BLaER1 treated with 17β-estradiol and CSF1 and Interleukin-3, amounts not matched to agents 10 nM and 100 nM (cell line): ENCODE measurements at regions not wholly inside any gene's neighbourhood (a gene's known extent, or its start where the extent isn't known, plus 50 kb on each side); places are given as distances from the start of the nearest gene placed in this dataset.

Source experiments
- H3K27ac ChIP-seq, 11 experiments: shearing (Covaris generic); formaldehyde crosslinking; 2 replicates each; pipeline ENCODE4 v1.8.1; 2022
- H3K27me3 ChIP-seq, 11 experiments: shearing (Covaris generic); formaldehyde crosslinking; 2 replicates each; pipeline ENCODE4 v1.8.1; 2022
- H3K36me3 ChIP-seq, 11 experiments: shearing (Covaris generic); formaldehyde crosslinking; 2 replicates each; pipeline ENCODE4 v1.8.1; 2022
- H3K4me1 ChIP-seq, 10 experiments: shearing (Covaris generic); formaldehyde crosslinking; 2 replicates each; pipeline ENCODE4 v1.8.1; 2022
- H3K4me2 ChIP-seq, 11 experiments: shearing (Covaris generic); formaldehyde crosslinking; 2 replicates each; pipeline ENCODE4 v1.8.1; 2022
- H3K4me3 ChIP-seq, 10 experiments: shearing (Covaris generic); formaldehyde crosslinking; 2 replicates each; pipeline ENCODE4 v1.8.1; 2022
- H3K9ac ChIP-seq, 11 experiments: shearing (Covaris generic); formaldehyde crosslinking; 2 replicates each; pipeline ENCODE4 v1.8.1; 2022
- H3K9me3 ChIP-seq, 11 experiments: shearing (Covaris generic); formaldehyde crosslinking; replicated peaks in 1 of 11; 2 replicates each; pipeline ENCODE4 v1.8.1; 2022
- H4K20me1 ChIP-seq, 11 experiments: shearing (Covaris generic); formaldehyde crosslinking; 2 replicates each; pipeline ENCODE4 v1.8.1; 2022
- Cebpa-rat ChIP-seq, 11 experiments: shearing (Covaris generic); IDR thresholded peaks; 2 replicates each; pipeline ENCODE4 v1.8.1; 2022

- no peak overlapping the region for H3K4me3 ChIP-seq
- no peaks in the 10 kb centered on the region for H3K4me1 ChIP-seq
- no peak overlapping the region for H3K27ac ChIP-seq
- no peaks in the 10 kb centered on the region for H4K20me1 ChIP-seq
- no peaks in the 10 kb centered on the region for H3K27me3 ChIP-seq
- H3K4me2 ChIP-seq, result no peak overlapping the region
- no peak overlapping the region for H3K9ac ChIP-seq
- H3K36me3 ChIP-seq, result no peaks in the 10 kb centered on the region
- TF ChIP-seq Cebpa-rat (IDR thresholded peaks at IDR 0.05), result no peak
- H3K9me3 ChIP-seq, result no peaks in the 10 kb centered on the region
Measured at GRCh38 chr4:178026999-178027398, 584.8 kb upstream of the AGA start.

GRCh38 chr4:178027796-178028195 lies 585.6 kb upstream of the AGA start:
- Histone ChIP-seq H3K4me1 (no peaks in the 10 kb centered on the region), H3K27me3 (no peaks in the 10 kb centered on the region), H3K4me2 (no peak overlapping the region), H3K36me3 (no peaks in the 10 kb centered on the region), H3K27ac (no peak overlapping the region), H3K4me3 (no peak overlapping the region), H4K20me1 (no peaks in the 10 kb centered on the region), H3K9me3 (no peaks in the 10 kb centered on the region), H3K9ac (no peak overlapping the region)
- no peak for TF ChIP-seq Cebpa-rat (IDR thresholded peaks at IDR 0.05)

- H3K36me3 ChIP-seq, result no peaks in the 10 kb centered on the region
- no peaks in the 10 kb centered on the region for H3K4me1 ChIP-seq
- H3K9ac ChIP-seq, result no peak overlapping the region
- no peak overlapping the region for H3K27ac ChIP-seq
- TF ChIP-seq Cebpa-rat (IDR thresholded peaks at IDR 0.05), result no peak
- no peaks in the 10 kb centered on the region for H3K9me3 ChIP-seq
- H3K4me3 ChIP-seq, result no peak overlapping the region
- no peaks in the 10 kb centered on the region for H4K20me1 ChIP-seq
- H3K27me3 ChIP-seq, result no peaks in the 10 kb centered on the region
- H3K4me2 ChIP-seq, result no peak overlapping the region
Measured at GRCh38 chr4:178028481-178028880, 586.2 kb upstream of the AGA start.

GRCh38 chr4:178037459-178038214 lies 595.4 kb upstream of the AGA start:
- Histone ChIP-seq H3K36me3 (no peaks in the 10 kb centered on the region), H3K27ac (no peak overlapping the region), H3K4me1 (no peaks in the 10 kb centered on the region), H3K9ac (no peak overlapping the region), H3K9me3 (peaks cover 0 to 7% (median 0%) of the 10 kb centered on the region in 11 experiments; a peak in 1 of 22 replicates), H3K4me2 (no peak overlapping the region), H3K27me3 (no peaks in the 10 kb centered on the region), H3K4me3 (no peak overlapping the region), H4K20me1 (no peaks in the 10 kb centered on the region)
- no peak for TF ChIP-seq Cebpa-rat (IDR thresholded peaks at IDR 0.05)

GRCh38 chr4:178056996-178057395 lies 614.8 kb upstream of the AGA start:
- Histone ChIP-seq H3K36me3 (no peaks in the 10 kb centered on the region), H3K9ac (no peak overlapping the region), H3K4me1 (no peaks in the 10 kb centered on the region), H3K4me2 (no peak overlapping the region), H3K27me3 (no peaks in the 10 kb centered on the region), H3K4me3 (no peak overlapping the region), H3K9me3 (no peaks in the 10 kb centered on the region), H4K20me1 (no peaks in the 10 kb centered on the region), H3K27ac (no peak overlapping the region)
- TF ChIP-seq Cebpa-rat (IDR thresholded peaks at IDR 0.05), result no peak

GRCh38 chr4:178063568-178063967 lies 621.3 kb upstream of the AGA start:
- Histone ChIP-seq H3K27me3 (no peaks in the 10 kb centered on the region), H3K4me3 (no peak overlapping the region), H3K27ac (no peak overlapping the region), H3K9me3 (no peaks in the 10 kb centered on the region), H3K9ac (no peak overlapping the region), H3K4me2 (no peak overlapping the region), H3K36me3 (no peaks in the 10 kb centered on the region), H4K20me1 (no peaks in the 10 kb centered on the region), H3K4me1 (no peaks in the 10 kb centered on the region)
- no peak for TF ChIP-seq Cebpa-rat (IDR thresholded peaks at IDR 0.05)

GRCh38 chr4:178066338-178066941 lies 624.2 kb upstream of the AGA start:
- Histone ChIP-seq H3K4me1 (no peaks in the 10 kb centered on the region), H4K20me1 (no peaks in the 10 kb centered on the region), H3K4me2 (no peak overlapping the region), H3K4me3 (no peak overlapping the region), H3K9me3 (no peaks in the 10 kb centered on the region), H3K27me3 (no peaks in the 10 kb centered on the region), H3K9ac (no peak overlapping the region), H3K36me3 (no peaks in the 10 kb centered on the region), H3K27ac (no peak overlapping the region)
- no peak for TF ChIP-seq Cebpa-rat (IDR thresholded peaks at IDR 0.05)

- no peak overlapping the region for H3K4me3 ChIP-seq
- H3K9me3 ChIP-seq, result no peaks in the 10 kb centered on the region
- no peaks in the 10 kb centered on the region for H3K27me3 ChIP-seq
- H3K4me1 ChIP-seq, result no peaks in the 10 kb centered on the region
- H3K4me2 ChIP-seq, result no peak overlapping the region
- no peaks in the 10 kb centered on the region for H3K36me3 ChIP-seq
- no peak overlapping the region for H3K27ac ChIP-seq
- no peaks in the 10 kb centered on the region for H4K20me1 ChIP-seq
- no peak for TF ChIP-seq Cebpa-rat (IDR thresholded peaks at IDR 0.05)
- H3K9ac ChIP-seq, result no peak overlapping the region
Measured at GRCh38 chr4:178068136-178068535, 625.9 kb upstream of the AGA start.

GRCh38 chr4:178070163-178070562 lies 627.9 kb upstream of the AGA start:
- no peak for TF ChIP-seq Cebpa-rat (IDR thresholded peaks at IDR 0.05)

GRCh38 chr4:178080312-178080711 lies 638.1 kb upstream of the AGA start:
- no peak for TF ChIP-seq Cebpa-rat (IDR thresholded peaks at IDR 0.05)
- Histone ChIP-seq H3K4me1 (no peaks in the 10 kb centered on the region), H3K27ac (no peak overlapping the region), H3K36me3 (no peaks in the 10 kb centered on the region), H3K27me3 (no peaks in the 10 kb centered on the region), H3K9me3 (no peaks in the 10 kb centered on the region), H3K9ac (no peak overlapping the region), H4K20me1 (no peaks in the 10 kb centered on the region), H3K4me2 (no peak overlapping the region), H3K4me3 (no peak overlapping the region)

More at GRCh38 chr4:178070163-178070562, 627.9 kb upstream of the AGA start:
- H4K20me1 ChIP-seq, result no peaks in the 10 kb centered on the region
- no peaks in the 10 kb centered on the region for H3K27me3 ChIP-seq
- H3K27ac ChIP-seq, result no peak overlapping the region
- H3K9me3 ChIP-seq, result no peaks in the 10 kb centered on the region
- no peak overlapping the region for H3K4me2 ChIP-seq
- H3K4me1 ChIP-seq, result no peaks in the 10 kb centered on the region
- H3K4me3 ChIP-seq, result no peak overlapping the region
- H3K9ac ChIP-seq, result no peak overlapping the region
- H3K36me3 ChIP-seq, result no peaks in the 10 kb centered on the region
